ENCODE measurements at regions not wholly inside any gene's neighbourhood (a gene's known extent, or its start where the extent isn't known, plus 50 kb on each side); places are given as distances from the start of the nearest gene placed in this dataset.
A peak's percentile ranks its signal among the peaks of the same experiment; 100 is the strongest.

DNA sequence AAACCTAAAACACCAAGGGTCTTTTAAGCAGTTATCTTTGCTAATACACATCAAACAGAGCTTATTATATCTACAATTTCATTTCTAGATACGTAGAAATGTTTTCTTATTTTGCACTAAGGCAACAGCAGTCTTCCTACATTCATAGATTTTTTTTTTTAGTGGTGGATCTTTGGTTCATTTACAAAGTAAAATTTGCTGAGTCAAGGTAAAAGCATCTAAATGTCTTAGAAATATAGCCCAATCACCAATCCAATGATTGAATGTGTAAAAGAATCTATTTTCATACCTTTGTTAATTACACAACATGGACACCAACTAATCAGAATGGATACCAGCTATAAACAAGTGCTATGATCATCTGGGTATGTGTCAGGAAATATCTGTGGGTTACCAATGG, 272.2 kb upstream of the TMPO start:
- no peak overlapping the region for H3K27ac ChIP-seq
- no peaks in the 10 kb centered on the region for H3K36me3 ChIP-seq
- no peak for DNase-seq
- H3K27me3 ChIP-seq (ENCODE audit: insufficient read depth, low read depth, severe bottlenecking) = no peaks in the 10 kb centered on the region
- H3K4me3 ChIP-seq (ENCODE audit: low read depth, low read length) = no peak overlapping the region
- TF ChIP-seq, protein P1, sequence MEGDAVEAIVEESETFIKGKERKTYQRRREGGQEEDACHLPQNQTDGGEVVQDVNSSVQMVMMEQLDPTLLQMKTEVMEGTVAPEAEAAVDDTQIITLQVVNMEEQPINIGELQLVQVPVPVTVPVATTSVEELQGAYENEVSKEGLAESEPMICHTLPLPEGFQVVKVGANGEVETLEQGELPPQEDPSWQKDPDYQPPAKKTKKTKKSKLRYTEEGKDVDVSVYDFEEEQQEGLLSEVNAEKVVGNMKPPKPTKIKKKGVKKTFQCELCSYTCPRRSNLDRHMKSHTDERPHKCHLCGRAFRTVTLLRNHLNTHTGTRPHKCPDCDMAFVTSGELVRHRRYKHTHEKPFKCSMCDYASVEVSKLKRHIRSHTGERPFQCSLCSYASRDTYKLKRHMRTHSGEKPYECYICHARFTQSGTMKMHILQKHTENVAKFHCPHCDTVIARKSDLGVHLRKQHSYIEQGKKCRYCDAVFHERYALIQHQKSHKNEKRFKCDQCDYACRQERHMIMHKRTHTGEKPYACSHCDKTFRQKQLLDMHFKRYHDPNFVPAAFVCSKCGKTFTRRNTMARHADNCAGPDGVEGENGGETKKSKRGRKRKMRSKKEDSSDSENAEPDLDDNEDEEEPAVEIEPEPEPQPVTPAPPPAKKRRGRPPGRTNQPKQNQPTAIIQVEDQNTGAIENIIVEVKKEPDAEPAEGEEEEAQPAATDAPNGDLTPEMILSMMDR (IDR thresholded peaks at IDR 0.05; ENCODE audit: low read depth, low read length) = no peak
- no peaks in the 10 kb centered on the region for H3K9me3 ChIP-seq (ENCODE audit: severe bottlenecking)

DNA sequence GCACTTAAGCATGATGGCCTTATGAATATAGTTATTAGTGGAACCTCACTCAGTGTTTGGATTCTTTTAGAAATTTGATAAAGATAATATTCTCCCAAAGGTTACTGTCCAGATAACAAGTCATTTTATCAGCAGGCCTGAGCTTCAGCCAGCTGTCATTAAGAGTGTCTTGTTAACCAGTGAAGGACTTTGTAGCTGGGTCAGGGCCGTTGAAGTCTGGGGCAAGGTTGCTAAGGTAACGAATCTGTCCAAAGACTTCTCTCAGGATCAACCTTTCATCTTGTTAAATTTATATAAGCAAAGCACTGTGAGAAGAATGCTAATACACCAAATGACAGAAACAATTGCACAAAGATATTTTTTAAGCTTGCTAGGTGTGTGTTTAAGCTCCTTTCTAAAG, 271.3 kb upstream of the TMPO start:
- TF ChIP-seq, protein P1 (IDR thresholded peaks at IDR 0.05; ENCODE audit: low read depth, low read length) = no peak
- H3K9me3 ChIP-seq (ENCODE audit: severe bottlenecking) = no peaks in the 10 kb centered on the region
- no peak for DNase-seq
- no peaks in the 10 kb centered on the region for H3K36me3 ChIP-seq
- H3K27me3 ChIP-seq (ENCODE audit: insufficient read depth, low read depth, severe bottlenecking) = no peaks in the 10 kb centered on the region
- no peak overlapping the region for H3K4me3 ChIP-seq (ENCODE audit: low read depth, low read length)
- H3K27ac ChIP-seq = no peak overlapping the region

DNA sequence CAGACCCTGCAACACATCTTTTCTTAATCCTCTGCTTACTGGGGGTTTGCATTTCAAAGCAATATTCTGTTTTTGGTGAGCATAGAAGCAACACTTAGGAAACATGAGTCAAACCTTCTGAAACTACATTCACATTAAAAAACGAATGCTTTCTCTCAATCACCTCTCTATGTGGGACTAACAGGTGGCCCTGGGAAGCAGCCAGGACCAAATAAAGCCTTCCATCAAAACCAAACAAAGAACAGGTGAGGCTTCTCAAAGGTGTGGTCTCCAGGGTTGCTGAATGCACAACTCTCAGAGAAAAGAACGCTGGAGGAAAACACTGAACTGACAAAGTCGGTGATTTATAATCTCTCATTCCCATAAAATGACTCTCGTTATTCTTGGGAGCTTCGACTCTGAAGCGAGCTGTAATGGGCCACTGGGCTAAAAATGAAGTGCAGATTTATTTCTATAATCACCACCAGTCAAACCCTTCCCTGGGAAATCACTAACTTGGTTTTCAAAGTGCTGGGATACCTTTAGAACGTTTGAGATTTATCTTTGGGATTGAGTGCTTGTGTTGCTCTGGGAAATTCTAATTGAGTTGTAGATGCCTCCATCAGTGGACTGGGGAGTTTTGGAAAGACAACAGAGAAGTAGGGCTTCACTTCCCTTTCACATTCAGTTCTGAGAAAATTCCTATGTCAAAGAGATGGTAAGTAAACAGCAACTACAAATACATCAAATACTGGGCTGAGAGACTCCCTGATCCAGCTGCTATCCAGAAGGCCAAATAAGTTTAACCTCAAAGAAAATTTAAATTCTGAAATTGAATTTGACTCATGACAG, 262.0 kb upstream of the TMPO start:
- H3K4me3 ChIP-seq (ENCODE audit: low read depth, low read length) = no peak overlapping the region
- DNase-seq = no peak
- no peak overlapping the region for H3K27ac ChIP-seq
- no peaks in the 10 kb centered on the region for H3K27me3 ChIP-seq (ENCODE audit: insufficient read depth, low read depth, severe bottlenecking)
- no peaks in the 10 kb centered on the region for H3K9me3 ChIP-seq (ENCODE audit: severe bottlenecking)
- no peaks in the 10 kb centered on the region for H3K36me3 ChIP-seq
- TF ChIP-seq, protein P1 (IDR thresholded peaks at IDR 0.05; ENCODE audit: low read depth, low read length) = no peak

DNA sequence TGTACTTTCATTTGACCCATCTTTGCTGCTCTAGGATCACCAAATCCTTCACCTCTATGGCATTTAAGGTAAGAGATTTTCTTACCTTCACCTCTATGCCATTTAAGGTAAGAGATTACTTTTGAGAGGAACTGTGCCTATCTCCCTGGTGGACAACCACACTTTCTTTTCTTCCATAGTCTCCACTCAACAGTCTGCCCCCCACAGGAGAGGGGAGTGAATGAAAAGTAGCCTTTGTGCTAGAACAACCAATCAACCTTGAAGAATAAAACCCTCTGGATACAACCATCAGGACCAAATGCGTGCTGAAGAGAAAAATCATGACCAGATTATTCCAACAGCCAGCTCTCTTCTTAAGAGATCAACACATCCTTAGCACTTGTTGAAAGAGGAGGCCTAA, 258.6 kb upstream of the TMPO start:
- Histone ChIP-seq H3K27ac (no peak overlapping the region), H3K9me3 (ENCODE audit: severe bottlenecking) (no peaks in the 10 kb centered on the region), H3K36me3 (no peaks in the 10 kb centered on the region), H3K27me3 (ENCODE audit: insufficient read depth, low read depth, severe bottlenecking) (no peaks in the 10 kb centered on the region), H3K4me3 (ENCODE audit: low read depth, low read length) (no peak overlapping the region)
- TF ChIP-seq, protein P1 (IDR thresholded peaks at IDR 0.05; ENCODE audit: low read depth, low read length) = no peak
- DNase-seq = no peak

DNA sequence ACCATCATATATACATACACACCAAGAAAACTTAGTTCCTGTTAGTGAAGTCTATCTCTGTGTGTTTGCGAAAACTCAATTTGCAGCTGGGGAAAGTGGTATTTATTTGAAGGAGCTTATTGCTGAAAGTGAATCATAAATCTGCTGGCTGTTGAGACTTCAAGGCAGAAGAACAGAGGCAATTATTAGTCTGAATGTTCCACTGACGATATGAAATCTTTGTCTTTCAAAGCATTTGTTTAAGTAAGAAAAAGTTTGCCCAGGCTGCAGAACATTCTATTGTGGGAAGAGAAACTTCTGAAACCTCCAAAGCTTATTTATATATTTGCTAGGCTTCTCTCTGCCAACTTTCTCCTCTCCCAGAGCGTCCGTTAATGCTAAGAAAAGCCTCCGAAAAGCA, 255.7 kb upstream of the TMPO start:
- TF ChIP-seq, protein P1 (IDR thresholded peaks at IDR 0.05; ENCODE audit: low read depth, low read length) = no peak
- DNase-seq = no peak
- no peak overlapping the region for H3K4me3 ChIP-seq (ENCODE audit: low read depth, low read length)
- no peaks in the 10 kb centered on the region for H3K9me3 ChIP-seq (ENCODE audit: severe bottlenecking)
- no peaks in the 10 kb centered on the region for H3K36me3 ChIP-seq
- H3K27ac ChIP-seq = no peak overlapping the region
- peaks cover 23% of the 10 kb centered on the region for H3K27me3 ChIP-seq (ENCODE audit: insufficient read depth, low read depth, severe bottlenecking)

DNA sequence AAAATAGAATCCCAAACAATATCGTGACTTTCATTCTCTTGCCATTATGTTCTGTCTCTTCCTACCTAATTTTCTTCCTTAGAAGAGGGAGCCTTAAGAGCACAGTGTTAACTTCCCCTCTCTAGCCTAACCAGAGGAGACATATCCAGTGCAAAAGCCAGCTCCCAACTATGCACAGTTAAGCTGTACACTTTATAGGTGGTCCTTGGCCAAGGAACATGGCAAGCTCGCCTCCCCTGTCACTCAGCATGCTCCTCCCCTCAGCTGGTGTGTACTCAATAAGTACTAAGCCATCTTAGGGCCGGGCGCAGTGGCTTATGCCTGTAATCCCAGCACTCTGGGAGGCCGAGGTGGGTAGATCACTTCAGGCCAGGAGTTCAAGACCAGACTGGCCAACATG, 255.1 kb upstream of the TMPO start:
- peaks cover 24% of the 10 kb centered on the region for H3K27me3 ChIP-seq (ENCODE audit: insufficient read depth, low read depth, severe bottlenecking)
- peak; percentile 35 for DNase-seq
- H3K27ac ChIP-seq = no peak overlapping the region
- no peaks in the 10 kb centered on the region for H3K9me3 ChIP-seq (ENCODE audit: severe bottlenecking)
- H3K36me3 ChIP-seq = no peaks in the 10 kb centered on the region
- TF ChIP-seq, protein P1 (IDR thresholded peaks at IDR 0.05; ENCODE audit: low read depth, low read length) = no peak
- H3K4me3 ChIP-seq (ENCODE audit: low read depth, low read length) = no peak overlapping the region

Measured in WERI-Rb-1 (cell line).